ENCODE measurements at regions not wholly inside any gene's neighbourhood (a gene's known extent, or its start where the extent isn't known, plus 50 kb on each side); places are given as distances from the start of the nearest gene placed in this dataset.
"Not testable (repeated sequence)": the region's sequence is repeated elsewhere in the genome, so short reads cannot be mapped to it uniquely, and the experiment has no call there.

DNA sequence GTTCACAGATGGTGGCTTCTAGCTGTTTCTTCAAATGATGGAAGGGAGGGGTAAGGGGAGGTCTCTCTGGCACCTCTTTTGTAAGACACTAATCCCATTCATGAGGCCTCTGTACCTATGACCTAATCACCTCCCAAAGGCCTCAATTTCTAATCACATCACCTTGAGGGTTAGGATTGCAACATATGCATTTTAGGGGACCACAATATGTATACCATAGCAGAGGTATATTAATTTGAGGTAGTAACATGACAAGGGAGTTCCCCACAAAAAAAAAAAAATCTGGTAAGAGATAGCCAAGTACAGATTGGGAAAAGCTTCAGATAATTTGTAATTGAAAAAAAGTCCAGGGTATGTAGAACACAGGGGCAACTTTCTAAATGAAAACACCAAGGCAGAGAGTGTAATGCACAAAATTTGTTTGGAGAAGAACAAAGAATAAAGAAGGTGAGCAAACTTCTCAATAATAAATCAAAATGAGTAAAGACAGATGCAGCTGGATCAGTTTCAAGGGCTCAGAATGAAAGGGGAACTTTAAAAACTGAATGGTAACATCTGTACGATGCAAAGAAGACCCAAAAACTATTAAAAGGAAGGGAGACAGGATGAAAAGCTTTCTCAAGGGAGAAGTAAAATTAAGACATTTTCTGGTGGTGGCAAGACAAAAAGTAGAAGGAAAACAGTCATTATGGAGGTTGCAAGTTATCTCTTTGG lies 125.5 kb upstream of the DCN start:
- no peak for DNase-seq (ENCODE audit: low read depth)

DNA sequence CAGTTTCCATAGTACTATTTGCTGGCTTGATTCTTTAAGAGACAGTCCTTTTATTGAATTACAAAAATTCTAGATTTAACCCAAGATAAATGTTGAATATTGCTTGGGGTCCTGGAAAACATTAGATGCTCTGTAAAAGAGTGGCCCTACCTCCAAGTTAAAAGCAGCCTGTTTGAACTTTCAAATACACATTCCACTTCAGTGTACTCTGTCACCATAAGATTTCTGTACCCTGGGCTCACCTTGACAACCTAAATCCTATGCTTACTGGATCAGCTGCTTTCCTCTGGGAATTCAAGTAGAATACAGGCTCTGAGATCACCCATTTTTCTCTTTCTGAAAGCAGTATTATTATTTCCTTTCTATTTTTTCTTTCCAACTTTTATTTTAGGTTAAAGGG lies 107.7 kb upstream of the DCN start:
- no peak for DNase-seq (ENCODE audit: low read depth)

DNA sequence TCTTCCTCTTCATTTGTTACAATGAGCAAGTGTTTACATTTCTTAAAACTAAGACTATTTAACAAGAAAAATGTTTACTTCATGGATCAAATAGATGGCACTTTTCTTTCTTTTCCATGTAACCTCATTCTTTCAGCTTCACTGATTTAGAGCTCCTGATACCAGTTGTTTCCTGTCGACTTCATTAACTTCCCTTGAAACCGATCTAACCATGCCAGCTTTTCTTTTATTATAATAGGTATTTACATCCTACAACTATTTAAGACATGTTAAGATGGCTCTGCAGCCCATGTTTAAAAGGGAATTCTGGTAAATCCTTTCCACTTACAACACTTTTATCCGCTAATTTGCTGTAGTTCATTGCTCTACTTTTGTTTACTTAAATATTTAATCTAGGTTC lies 107.3 kb upstream of the DCN start:
- DNase-seq (ENCODE audit: low read depth) = no peak

DNA sequence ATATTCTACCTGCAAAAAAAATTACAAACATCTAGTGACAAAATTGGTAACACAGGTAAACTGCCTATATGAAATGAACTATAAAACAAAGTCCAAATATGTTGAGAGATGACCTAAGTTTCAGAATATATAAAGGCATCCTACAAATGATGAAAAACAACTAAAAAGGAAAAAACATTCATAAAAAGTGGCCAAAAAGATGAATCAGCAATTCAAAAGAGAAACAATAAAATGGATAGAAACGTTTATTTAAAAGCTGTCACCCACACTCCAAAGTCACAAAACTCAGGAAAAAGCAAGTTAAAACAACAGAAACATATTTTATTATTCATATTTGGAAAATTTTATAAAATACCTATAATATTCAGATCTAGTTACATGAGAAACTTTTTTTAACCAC lies 106.5 kb upstream of the DCN start:
- no peak for DNase-seq (ENCODE audit: low read depth)

DNA sequence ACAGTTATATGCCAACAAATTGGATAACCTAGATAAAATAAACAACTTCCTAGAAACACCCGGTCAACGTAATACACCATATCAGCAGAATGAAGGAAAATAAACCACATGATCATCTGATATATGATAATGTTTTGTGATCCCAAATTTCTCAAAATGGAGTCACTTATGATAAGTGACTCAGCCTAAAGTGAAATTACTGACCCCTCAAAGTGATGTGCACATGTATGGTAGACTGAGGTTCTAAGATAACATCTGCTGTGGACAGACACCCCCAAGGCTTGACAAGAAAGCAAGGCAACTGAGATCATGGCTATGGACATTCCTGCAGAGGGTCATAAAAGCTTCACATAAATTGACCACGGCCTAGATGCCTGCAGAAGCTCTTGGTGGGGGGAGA lies 105.1 kb upstream of the DCN start:
- no peak for DNase-seq (ENCODE audit: low read depth)

DNA sequence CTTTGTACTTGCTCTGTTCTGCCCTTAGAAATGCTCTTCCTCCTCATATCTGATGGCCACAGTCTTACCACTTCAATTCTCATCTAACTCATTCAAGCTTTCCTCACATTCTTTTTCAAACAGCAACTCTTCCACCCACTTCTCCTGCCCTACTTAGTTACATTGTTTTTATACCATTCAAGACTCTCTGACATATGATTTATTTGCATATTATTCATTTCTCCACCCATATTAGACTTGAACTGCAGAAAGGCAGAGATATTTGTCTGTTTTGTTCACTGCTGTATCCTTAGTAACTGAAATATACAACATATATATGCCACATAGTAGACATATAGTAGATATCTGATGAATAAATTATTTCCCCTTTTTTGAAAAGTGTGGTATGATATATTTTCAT lies 95.5 kb upstream of the DCN start:
- no peak for DNase-seq (ENCODE audit: low read depth)

DNA sequence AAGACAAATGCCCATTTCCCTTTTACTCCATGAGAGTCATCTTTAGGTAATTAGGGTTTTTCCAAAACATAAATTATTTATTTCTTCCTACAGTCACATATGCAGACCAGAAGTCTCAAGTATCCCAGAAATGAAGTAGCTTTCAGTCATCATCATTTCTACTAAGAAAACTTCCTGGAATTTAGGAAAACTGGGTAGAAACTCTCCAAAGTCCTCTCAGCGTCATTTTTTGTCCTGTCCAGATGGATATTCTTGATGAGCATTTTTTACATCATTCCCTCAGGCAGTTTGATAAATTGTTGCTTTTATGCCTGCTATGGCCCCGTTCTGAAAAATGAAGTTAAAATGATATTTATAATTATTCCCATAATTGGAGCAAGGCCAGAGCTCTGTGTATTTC lies 93.9 kb upstream of the DCN start:
- no peak for DNase-seq (ENCODE audit: low read depth)

DNA sequence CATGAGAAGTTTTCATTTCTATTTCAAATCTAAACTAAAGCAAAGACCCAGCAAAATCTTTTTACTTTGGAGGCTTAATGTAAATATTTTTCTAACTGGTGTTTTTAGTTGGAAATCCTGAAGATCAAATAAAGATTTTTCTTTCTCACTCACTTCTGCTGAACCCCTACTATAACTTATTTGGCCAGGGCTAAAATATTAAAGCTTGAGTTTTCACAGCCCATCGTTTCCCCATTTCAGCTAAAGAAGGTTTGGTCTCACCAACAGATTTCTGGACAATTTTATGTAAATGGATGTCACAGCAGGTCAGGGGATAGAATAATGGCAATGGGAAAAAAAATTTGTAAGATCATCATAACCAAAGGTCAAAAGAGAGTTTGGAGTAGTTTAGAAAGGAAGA lies 92.7 kb upstream of the DCN start:
- no peak for DNase-seq (ENCODE audit: low read depth)

DNA sequence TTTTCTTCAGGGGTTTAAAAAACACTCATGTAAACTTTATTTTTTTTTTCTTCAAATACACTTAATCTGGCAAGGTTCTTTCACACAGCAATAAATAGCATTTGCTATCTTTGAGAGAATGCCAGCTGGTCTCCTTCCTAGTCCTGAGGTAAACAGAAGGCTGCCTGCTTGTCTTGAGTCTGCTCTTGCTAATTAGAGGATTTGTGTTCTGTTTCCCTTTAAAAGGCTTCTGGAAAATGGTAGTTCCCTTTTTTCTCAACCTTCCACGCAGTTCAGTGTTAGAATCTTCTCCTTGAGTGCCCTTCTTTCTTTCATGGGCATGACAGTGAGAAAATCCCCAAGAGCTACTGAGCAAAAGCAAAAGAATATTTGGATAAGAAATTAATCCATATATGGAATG lies 92.3 kb upstream of the DCN start:
- DNase-seq (ENCODE audit: low read depth) = no peak

DNA sequence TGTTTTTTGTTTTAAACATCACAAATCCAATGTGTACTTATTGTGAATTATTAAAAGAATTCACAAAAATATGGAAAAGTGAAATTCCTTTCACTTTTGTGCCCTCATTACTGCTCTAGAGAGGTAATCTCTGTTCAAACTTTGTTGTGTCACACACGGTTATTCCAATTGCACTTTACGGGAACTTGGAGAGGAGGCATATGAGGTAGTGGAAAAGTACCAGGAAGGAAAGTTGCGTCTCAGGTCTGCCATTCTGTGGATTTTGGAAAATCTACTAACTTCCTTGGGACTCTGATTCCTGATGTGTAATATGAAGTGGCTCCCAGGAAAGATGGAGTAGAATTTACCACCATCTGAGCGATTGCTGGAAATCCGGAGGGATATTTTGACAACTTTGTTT lies 90.9 kb upstream of the DCN start:
- no peak for DNase-seq (ENCODE audit: low read depth)

DNA sequence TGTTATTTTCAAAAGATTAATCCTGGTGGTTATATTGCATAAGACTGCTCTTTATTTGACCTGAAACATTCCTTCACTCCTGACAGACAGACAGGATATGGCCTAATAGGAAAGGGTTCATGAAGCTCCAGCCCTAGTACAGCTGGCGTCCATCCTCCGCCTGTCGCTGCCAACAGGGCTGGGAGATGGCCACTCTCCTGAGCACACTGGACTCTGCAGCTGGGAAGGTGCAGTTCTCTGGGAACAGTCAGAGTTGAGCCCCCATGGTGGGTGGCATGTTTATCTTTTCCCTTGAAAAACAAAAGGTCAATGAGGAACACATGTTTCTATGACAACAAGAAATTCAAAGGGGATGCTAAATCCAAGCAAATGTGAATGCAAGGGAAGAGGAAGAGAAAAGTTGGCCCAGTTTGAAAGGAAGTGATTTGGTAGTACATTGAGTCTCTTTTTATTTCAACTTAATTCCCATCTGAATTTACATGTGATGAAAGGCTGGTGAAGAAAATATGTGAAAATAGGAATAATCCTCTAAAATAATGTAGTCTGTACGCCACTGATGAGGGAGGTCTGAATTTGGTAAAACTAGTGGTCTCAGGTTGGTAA lies 89.9 kb upstream of the DCN start:
- no peak for DNase-seq (ENCODE audit: low read depth)

DNA sequence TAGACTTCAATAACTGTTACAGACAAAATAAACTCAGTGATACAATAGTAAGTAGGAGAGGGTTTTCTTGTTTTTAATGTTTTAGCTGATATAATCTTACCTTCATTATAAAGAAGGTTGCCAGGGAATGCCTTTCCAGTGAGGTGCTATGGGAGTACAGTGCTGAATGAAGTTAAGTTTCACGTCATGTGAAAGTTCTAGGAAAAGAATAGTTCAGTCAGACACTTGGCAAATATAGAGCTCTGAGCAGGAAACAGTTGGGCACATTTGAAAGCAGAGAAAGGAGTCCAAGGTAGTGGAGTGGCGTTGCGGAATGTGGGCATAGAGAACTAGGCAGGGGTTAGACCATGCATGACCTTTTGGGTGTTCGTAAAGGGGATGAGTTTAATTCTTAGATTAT lies 88.6 kb upstream of the DCN start:
- DNase-seq (ENCODE audit: low read depth) = no peak

DNA sequence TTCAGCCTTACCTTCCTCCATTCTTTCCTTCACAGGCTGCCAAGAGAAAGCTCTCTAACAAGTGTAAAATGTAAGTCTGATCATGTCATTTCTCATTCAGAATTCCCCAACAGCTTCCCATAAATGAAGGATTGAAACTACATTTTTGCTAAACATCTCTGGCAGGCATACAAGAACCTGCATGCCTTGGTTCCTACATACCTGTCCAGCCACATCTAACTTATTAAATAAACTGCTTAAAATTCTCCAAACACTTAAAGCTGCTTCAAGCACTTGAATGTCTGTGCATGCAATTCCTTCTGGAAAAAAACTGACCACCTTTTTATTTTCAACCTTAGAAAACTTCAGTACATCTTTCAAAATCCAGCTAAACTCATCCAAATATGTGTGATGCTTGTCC lies 84.4 kb upstream of the DCN start:
- no peak for DNase-seq (ENCODE audit: low read depth)

DNA sequence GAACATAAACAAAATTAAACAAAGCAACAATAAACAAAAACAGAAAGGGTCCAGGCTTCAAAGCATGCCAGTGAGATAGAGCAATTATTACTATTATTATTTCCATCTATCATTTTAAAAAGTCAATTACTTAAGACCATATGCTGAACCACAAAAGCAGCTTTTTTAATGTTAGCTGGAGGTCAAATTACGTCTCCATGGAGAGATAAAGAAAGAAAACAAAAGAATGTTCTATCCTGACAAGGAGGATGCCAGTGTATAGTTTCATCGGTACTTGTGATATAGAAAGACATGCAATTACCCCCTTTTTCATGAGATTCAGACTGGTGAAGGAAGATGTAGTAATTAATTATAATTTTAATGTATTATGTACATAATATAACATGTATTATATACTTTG lies 81.6 kb upstream of the DCN start:
- DNase-seq (ENCODE audit: low read depth) = no peak

DNA sequence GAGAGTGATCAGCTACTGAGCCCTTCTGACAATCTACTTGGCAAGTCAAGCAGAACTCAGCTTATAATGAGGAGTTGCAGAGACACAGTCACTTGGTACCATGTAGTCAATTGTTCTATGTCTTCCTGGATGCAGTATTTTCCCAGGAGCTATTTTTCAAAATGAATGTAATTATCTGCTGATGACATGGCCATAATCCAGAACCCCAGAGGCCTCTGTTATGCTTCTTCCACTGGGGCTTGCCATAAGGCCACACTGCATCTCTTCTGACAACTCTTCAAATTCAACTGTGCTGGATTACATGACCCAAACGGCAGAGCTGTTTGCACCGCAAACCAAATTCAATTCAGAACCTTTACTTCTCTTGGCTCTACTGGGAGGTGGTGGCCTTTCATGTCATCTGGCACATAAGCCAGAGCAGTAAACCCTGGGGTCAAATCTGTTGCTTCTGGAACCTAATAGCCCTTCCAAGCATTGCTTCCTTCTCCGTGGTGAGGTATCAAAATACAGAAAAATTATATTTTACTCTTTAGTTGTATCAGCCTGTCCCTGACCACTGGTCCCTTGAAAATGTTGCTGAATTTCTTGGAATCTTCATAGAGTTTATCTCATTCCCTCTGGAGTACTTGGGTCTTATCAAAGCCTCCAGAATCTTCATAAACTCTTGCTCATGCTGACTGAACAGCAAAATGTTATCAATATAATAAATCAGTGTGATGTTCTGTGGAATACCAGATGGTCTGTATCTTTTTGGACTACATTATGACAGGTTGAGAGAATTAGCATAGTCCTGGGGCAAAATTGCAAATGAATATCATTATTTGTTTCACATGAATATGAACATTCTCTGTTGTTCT lies 79.4 kb upstream of the DCN start:
- no peak for DNase-seq (ENCODE audit: low read depth)

DNA sequence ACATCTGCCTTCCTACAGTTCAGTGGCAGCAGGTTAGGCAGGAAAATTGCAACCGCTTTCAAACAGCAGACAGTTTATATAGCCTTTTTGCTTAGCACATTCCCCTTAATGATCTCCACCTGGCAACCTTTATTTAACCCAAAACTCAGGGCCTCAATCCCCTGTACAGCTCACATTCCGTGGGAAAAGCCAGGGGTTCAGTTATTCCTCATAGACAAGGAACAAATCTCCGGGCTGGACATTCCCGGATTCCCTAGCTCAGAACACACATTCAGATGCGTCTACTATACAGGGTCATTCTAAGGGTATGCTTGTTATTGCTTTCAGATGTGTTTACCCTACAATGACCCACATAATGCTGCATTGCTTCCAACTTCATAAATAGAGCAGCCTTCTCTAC lies 73.8 kb upstream of the DCN start:
- no peak for DNase-seq (ENCODE audit: low read depth)

DNA sequence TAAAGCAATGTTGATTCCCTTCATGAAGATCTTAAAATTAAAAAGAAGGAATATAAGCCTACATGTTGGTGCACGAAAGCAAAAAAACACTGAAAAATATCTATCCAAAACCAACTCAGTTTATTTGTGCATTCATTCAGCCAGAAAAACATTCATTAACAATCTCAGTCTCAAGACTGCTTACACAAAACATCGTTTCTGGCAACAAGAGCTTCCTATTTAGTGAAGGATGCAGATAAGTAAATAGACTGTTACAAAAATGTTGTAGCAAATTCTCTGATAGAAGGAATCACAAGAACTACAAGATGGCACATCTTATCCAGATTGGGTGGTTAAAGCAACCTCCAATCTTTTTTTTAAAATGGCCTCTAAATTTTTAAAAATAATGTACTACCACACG lies 69.7 kb upstream of the DCN start:
- DNase-seq (ENCODE audit: low read depth) = no peak

DNA sequence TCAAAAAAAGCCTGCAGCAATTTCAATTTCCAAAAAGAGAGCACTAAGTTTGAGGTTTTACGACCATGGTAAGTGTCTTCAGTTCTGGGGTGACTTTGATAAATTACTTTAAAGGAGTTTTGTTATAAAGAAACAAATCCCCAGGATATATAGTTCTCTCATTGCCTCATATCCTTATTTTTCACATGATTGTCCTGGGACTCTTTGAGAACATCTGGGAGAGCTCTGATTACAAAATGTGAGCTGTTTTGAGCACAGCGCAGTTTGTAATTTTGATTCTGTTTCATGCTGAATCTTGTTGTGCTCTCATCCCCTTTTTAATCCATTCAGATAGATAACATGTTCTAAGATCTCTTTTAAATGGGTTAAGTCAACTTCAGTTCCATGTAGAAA lies 67.7 kb upstream of the DCN start:
- DNase-seq (ENCODE audit: low read depth) = no peak

DNA sequence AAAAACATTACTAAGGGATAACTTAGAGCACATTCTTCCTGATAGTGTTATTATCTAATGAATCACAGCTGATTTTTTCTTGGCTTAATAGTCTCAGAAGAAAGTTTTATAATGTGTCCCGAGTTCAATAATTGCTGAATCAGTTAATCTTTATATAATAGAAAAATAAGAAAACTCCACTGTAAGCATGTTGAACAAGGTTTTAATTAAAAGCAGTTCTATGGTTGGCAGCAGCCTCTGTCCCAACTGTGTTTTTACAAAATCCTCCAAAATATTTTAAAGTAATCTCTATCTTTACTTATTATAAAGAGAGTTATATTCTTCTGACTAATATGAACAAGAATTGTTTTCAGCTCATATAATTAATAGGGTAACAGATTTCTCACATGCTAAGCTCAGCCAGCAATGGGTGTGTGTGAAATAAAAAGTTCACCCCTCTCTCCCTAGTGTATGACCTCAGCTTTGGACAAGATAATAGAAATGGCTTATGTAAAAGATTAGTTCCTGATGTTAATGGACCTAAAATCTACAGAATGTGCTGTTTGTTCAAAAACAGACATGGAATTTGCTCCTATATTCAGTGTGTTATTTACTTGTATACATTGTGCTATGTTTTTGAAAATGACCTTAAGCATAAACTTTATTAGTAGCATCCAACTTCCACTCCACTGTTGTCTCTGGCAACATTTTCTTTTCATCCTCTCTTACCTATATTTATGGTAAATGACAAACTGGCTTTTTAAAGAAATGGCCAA lies 67.1 kb upstream of the DCN start:
- DNase-seq (ENCODE audit: low read depth) = no peak

DNA sequence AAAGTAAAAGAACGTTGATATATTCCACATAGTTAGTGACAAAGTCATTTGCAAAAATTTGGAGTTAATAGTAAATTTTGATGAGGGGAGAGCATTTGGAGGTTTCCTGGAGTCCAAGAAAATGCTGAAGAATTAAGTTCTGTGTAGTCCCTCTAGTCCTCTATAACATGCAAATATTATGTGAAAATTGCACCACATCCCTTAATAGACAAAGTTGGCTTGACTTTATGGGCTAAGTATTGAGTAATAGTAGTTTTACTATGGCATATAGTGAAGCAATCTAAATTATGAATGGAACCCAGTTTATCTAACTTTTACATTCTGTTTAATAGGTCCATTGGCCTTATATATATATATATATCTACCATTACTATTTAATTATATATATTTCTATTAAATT lies 66.4 kb upstream of the DCN start:
- DNase-seq (ENCODE audit: low read depth) = no peak

DNA sequence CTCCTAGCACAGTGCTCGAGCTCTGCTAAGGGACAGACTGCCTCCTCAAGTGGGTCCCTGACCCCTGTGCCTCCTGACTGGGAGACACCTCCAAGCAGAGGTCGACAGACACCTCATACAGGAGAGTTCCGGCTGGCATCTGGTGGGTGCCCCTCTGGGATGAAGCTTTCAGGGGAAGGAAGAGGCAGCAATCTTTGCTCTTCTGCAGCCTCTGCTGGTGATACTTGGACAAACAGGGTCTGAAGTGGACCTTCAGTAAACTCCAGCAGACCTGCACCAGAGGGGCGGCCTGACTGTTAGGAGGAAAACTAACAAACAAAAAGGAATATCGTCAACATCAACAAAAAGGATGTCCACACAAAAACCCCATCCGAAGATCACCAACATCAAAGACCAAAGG lies 60.6 kb upstream of the DCN start:
- DNase-seq (ENCODE audit: low read depth) = not testable (repeated sequence)

DNA sequence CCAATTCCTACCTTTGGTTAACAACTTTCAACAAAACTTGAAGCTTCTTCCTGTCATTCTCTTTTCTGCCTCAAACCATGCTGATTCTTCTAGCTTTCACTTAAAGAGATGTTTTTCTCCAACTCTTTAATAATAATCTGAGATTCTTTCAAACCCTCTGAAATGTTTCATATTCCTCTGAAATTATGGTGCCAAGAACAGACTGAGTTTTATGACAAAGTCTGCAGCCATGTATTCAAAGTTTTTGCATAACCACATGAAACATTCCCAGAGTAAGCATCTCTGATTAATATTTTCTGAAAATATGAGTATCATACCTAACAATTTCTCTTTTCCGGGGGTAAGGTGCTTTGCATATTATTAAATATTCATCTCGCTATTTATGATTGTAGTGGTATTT lies 59.1 kb upstream of the DCN start:
- no peak for DNase-seq (ENCODE audit: low read depth)
